Mammary epithelial cell (primary cell): ENCODE measurements at regions not wholly inside any gene's neighbourhood (a gene's known extent, or its start where the extent isn't known, plus 50 kb on each side); places are given as distances from the start of the nearest gene placed in this dataset.

Experiments used
- CTCF ChIP-seq, 2 donors: IDR thresholded peaks in 1 of 2; conservative IDR thresholded peaks in 1 of 2; 2 replicates each; pipeline ENCODE4 v1.5.1; 2011 to 2012; ENCODE audit warnings: inconsistent platforms in 2 of 2, low read length in 2 of 2, mild to moderate bottlenecking in 2 of 2, control low read depth in 1 of 2, low read depth in 1 of 2; ENCODE audit not compliant: insufficient read depth in 1 of 2; ENCODE audit errors: extremely low read depth in 1 of 2
- EZH2 ChIP-seq: IDR thresholded peaks from 2 replicates; pipeline ENCODE4 v1.6.1; 2012; ENCODE audit warnings: low read length, inconsistent platforms, borderline replicate concordance

- TF ChIP-seq CTCF (conservative IDR thresholded peaks at IDR 0.05 in 1 of 2, IDR thresholded peaks at IDR 0.05 in 1 of 2; ENCODE audit: extremely low read depth in 1 of 2, insufficient read depth in 1 of 2, low read depth in 1 of 2, low read length in 2 of 2) (no peak), EZH2 (no peak)
Measured at GRCh38 chr2:59745085-59745484, 808.4 kb downstream of the BCL11A start.
